ENCODE measurements at regions not wholly inside any gene's neighbourhood (a gene's known extent, or its start where the extent isn't known, plus 50 kb on each side); places are given as distances from the start of the nearest gene placed in this dataset.

DNA sequence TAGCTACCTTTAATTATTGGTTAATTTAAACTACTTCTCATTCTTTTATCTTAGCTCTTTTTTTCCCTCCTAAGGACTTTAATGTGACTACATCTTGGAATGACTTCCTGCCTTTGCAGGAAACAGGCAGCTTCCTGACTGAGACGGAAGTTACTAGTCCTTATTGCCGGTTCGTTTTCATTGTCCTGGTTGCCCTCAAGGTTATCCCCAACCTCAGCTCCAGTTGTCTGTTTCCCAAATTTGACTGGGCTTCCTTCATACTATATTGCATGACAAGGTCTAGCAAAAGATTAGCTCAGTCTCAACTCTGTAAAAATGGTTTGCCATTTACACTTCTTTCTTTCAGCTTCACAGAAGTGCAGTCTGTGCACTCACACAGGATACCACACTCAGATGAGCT is 109.9 kb upstream of the DDX53 start:
- DNase-seq: no peak

DNA sequence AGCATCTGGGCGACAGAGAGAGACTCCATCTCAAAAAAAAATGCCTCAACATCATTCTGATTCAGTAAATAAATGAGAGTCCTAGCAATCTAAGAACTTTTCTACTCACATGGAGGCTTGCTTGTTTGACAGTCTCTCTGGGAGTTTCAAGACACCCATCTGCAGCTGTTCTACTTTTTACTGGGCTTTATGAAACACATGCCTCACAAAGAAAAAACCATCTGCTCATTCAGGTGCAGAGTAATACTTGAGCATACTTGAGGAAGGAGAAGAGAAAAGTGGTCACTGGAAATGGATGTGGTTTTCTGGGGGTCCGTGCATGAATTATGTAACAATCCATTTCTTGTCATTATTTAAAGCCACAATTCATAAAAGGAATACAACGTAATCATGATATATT is 87.1 kb upstream of the DDX53 start:
- WGBS, 2 donors (ENCODE audit: low coverage in 1 of 2): 49 to 50% methylated on average over 2 to 3 of the region's 3 CpGs
- no peak overlapping the region for H3K4me3 ChIP-seq
- no peaks in the 10 kb centered on the region for H3K9me3 ChIP-seq
- H3K4me1 ChIP-seq: no peaks in the 10 kb centered on the region
- H3K36me3 ChIP-seq: no peaks in the 10 kb centered on the region
- DNase-seq: no peak
- in situ Hi-C loops (cut with MboI; ENCODE audit: low pct_ligation_motif_present in 1 of 4, low pct_unique_long_range_greater_than_20kb in 1 of 4, low sequenced_read_pairs in 3 of 4): no loop called here
- H3K27me3 ChIP-seq: no peaks in the 10 kb centered on the region
- intact Hi-C loops (cut with DNase I; ENCODE audit: low total_unique reads): no loop called here
- H3K27ac ChIP-seq: no peak overlapping the region
- TF ChIP-seq EP300 (IDR thresholded peaks at IDR 0.05; ENCODE audit: low read depth) (no peak), POLR2A (IDR thresholded peaks at IDR 0.05) (no peak), POLR2AphosphoS5 (IDR thresholded peaks at IDR 0.05) (no peak)
- TF ChIP-seq, protein P1, sequence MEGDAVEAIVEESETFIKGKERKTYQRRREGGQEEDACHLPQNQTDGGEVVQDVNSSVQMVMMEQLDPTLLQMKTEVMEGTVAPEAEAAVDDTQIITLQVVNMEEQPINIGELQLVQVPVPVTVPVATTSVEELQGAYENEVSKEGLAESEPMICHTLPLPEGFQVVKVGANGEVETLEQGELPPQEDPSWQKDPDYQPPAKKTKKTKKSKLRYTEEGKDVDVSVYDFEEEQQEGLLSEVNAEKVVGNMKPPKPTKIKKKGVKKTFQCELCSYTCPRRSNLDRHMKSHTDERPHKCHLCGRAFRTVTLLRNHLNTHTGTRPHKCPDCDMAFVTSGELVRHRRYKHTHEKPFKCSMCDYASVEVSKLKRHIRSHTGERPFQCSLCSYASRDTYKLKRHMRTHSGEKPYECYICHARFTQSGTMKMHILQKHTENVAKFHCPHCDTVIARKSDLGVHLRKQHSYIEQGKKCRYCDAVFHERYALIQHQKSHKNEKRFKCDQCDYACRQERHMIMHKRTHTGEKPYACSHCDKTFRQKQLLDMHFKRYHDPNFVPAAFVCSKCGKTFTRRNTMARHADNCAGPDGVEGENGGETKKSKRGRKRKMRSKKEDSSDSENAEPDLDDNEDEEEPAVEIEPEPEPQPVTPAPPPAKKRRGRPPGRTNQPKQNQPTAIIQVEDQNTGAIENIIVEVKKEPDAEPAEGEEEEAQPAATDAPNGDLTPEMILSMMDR (IDR thresholded peaks at IDR 0.05): no peak

More for the DNA sequence above, 109.9 kb upstream of the DDX53 start:
- no peaks in the 10 kb centered on the region for H3K4me1 ChIP-seq
- no peaks in the 10 kb centered on the region for H3K36me3 ChIP-seq
- in situ Hi-C loops (cut with MboI; ENCODE audit: low pct_ligation_motif_present in 1 of 4, low pct_unique_long_range_greater_than_20kb in 1 of 4, low sequenced_read_pairs in 3 of 4) (no loop called here), intact Hi-C loops (cut with DNase I; ENCODE audit: low total_unique reads) (no loop called here)
- whole genome bisulfite sequencing, 2 donors (ENCODE audit: low coverage in 1 of 2): 35% methylated on average over 3 of the region's 3 CpGs; no CpG with 5 or more reads in 1 of the 2 donors
- no peak overlapping the region for H3K4me3 ChIP-seq
- TF ChIP-seq EP300 (IDR thresholded peaks at IDR 0.05; ENCODE audit: low read depth): no peak
- no peak for TF ChIP-seq POLR2A (IDR thresholded peaks at IDR 0.05)
- TF ChIP-seq, protein P1 (IDR thresholded peaks at IDR 0.05): no peak
- TF ChIP-seq POLR2AphosphoS5 (IDR thresholded peaks at IDR 0.05): no peak
- no peak overlapping the region for H3K27ac ChIP-seq
- H3K9me3 ChIP-seq: no peaks in the 10 kb centered on the region
- no peaks in the 10 kb centered on the region for H3K27me3 ChIP-seq

DNA sequence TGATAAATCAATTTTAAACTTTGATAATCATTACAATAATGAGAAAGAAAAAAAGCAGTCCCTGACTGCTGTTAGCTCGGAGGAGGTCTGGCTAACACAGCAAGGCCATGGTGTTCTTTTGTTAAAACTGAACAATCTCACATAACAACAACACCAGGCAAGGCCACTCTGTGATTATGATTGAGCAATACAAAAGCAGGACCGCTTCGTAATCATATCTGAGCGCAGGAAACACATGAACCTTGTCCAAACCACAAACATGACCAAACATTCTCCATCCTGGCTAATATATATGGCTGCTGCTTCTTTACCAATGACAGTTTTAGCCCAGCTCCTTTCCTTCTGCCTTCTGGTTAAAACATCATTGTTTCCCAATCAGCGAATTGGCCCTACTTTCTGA is 76.8 kb upstream of the DDX53 start:
- Histone ChIP-seq H3K27ac (no peak overlapping the region), H3K27me3 (no peaks in the 10 kb centered on the region), H3K4me1 (no peaks in the 10 kb centered on the region), H3K36me3 (no peaks in the 10 kb centered on the region), H3K9me3 (no peaks in the 10 kb centered on the region), H3K4me3 (no peak overlapping the region)
- intact Hi-C loops (cut with DNase I; ENCODE audit: low total_unique reads) (no loop called here), in situ Hi-C loops (cut with MboI; ENCODE audit: low pct_ligation_motif_present in 1 of 4, low pct_unique_long_range_greater_than_20kb in 1 of 4, low sequenced_read_pairs in 3 of 4) (no loop called here)
- DNase-seq: no peak
- 60% methylated on average over 1 to 5 of the region's 5 CpGs for WGBS, 2 donors (ENCODE audit: low coverage in 1 of 2)
- TF ChIP-seq POLR2AphosphoS5 (IDR thresholded peaks at IDR 0.05) (no peak), POLR2A (IDR thresholded peaks at IDR 0.05) (no peak)

DNA sequence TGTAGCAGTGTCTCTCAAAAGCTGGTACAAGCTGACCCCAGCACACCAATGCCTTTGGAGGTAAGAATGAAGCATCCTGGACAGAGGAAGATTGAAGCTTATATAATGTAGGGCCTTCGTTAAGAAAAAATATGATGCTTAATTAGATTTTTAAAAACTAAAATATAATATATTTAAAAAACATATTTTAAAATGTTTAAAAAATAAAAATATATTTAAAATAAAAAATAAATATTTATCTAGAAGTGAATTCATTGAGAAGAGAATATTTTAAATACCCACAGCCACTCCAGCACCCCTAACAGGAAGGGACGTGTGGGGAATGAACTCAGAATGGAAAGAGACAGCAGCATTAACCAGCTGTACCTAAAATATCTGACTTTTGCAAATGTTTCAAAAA is 65.1 kb upstream of the DDX53 start:
- TF ChIP-seq POLR2AphosphoS5 (IDR thresholded peaks at IDR 0.05): no peak
- TF ChIP-seq EP300 (IDR thresholded peaks at IDR 0.05; ENCODE audit: low read depth): no peak
- TF ChIP-seq, protein P1 (IDR thresholded peaks at IDR 0.05): no peak
- TF ChIP-seq POLR2A (IDR thresholded peaks at IDR 0.05): no peak
- Histone ChIP-seq H3K4me3 (no peak overlapping the region), H3K27ac (no peak overlapping the region), H3K9me3 (no peaks in the 10 kb centered on the region), H3K36me3 (no peaks in the 10 kb centered on the region), H3K27me3 (no peaks in the 10 kb centered on the region), H3K4me1 (no peaks in the 10 kb centered on the region)
- no peak for DNase-seq
- WGBS, 2 donors (ENCODE audit: low coverage in 1 of 2): 85 to 100% methylated on average over 1 to 2 of the region's 2 CpGs
- intact Hi-C loops (cut with DNase I; ENCODE audit: low total_unique reads): no loop called here
- in situ Hi-C loops (cut with MboI; ENCODE audit: low pct_ligation_motif_present in 1 of 4, low pct_unique_long_range_greater_than_20kb in 1 of 4, low sequenced_read_pairs in 3 of 4): no loop called here

DNA sequence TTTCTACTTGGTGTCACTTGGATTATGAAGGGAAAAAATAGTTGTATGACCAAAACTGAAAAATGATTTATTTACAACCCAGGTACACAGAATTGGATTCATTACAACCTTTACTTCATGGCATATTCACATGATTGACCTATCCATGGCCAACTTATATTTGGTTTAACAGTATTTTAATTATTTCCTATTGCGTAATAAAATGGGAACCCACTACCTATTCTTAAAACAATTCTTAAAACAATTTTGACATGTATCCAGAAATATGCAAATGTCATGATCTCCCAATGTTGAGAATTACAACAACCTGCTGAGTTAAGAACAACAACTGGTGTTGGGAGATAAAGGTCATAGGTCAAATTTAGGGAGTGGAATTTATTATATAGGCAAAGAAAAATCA is 54.8 kb upstream of the DDX53 start:
- WGBS, 2 donors (ENCODE audit: low coverage in 1 of 2): 92 to 100% methylated on average over 1 of the region's 1 CpG
- in situ Hi-C loops (cut with MboI; ENCODE audit: low pct_ligation_motif_present in 1 of 4, low pct_unique_long_range_greater_than_20kb in 1 of 4, low sequenced_read_pairs in 3 of 4): no loop called here
- TF ChIP-seq POLR2A (IDR thresholded peaks at IDR 0.05): no peak
- TF ChIP-seq POLR2AphosphoS5 (IDR thresholded peaks at IDR 0.05): no peak
- TF ChIP-seq, protein P1 (IDR thresholded peaks at IDR 0.05): no peak
- TF ChIP-seq EP300 (IDR thresholded peaks at IDR 0.05; ENCODE audit: low read depth): no peak

More for the DNA sequence above, 54.8 kb upstream of the DDX53 start:
- H3K4me3 ChIP-seq: no peak overlapping the region
- H3K27ac ChIP-seq: no peak overlapping the region
- no peaks in the 10 kb centered on the region for H3K27me3 ChIP-seq
- DNase-seq: no peak
- H3K9me3 ChIP-seq: no peaks in the 10 kb centered on the region
- intact Hi-C loops (cut with DNase I; ENCODE audit: low total_unique reads): no loop called here
- H3K4me1 ChIP-seq: no peaks in the 10 kb centered on the region
- H3K36me3 ChIP-seq: no peaks in the 10 kb centered on the region

Measured in transverse colon (tissue), 4 donors.